Mammary epithelial cell (primary cell): ENCODE measurements at regions not wholly inside any gene's neighbourhood (a gene's known extent, or its start where the extent isn't known, plus 50 kb on each side); places are given as distances from the start of the nearest gene placed in this dataset.

Experiments
- CTCF ChIP-seq, 2 donors: IDR thresholded peaks in 1 of 2; conservative IDR thresholded peaks in 1 of 2; 2 replicates each; pipeline ENCODE4 v1.5.1; 2011 to 2012; ENCODE audit warnings: inconsistent platforms in 2 of 2, low read length in 2 of 2, mild to moderate bottlenecking in 2 of 2, control low read depth in 1 of 2, low read depth in 1 of 2; ENCODE audit not compliant: insufficient read depth in 1 of 2; ENCODE audit errors: extremely low read depth in 1 of 2
- EZH2 ChIP-seq: IDR thresholded peaks from 2 replicates; pipeline ENCODE4 v1.6.1; 2012; ENCODE audit warnings: low read length, inconsistent platforms, borderline replicate concordance

GRCh38 chr20:60928341-60928740 is 323.7 kb upstream of the CDH4 start:
- TF ChIP-seq CTCF (conservative IDR thresholded peaks at IDR 0.05 in 1 of 2, IDR thresholded peaks at IDR 0.05 in 1 of 2; ENCODE audit: extremely low read depth in 1 of 2, insufficient read depth in 1 of 2, low read depth in 1 of 2, low read length in 2 of 2) = no peak
- TF ChIP-seq EZH2 = no peak
